Mucosa of rectum (tissue), 2 donors: ENCODE measurements at regions not wholly inside any gene's neighbourhood (a gene's known extent, or its start where the extent isn't known, plus 50 kb on each side); places are given as distances from the start of the nearest gene placed in this dataset.

Experiments used
- H3K27ac ChIP-seq, 2 donors: one replicate each; pipeline ENCODE4 v1.7.0; 2013; ENCODE audit warnings: inconsistent platforms in 2 of 2, low read depth in 2 of 2, low read length in 2 of 2
- H3K27me3 ChIP-seq, 2 donors: one replicate each; pipeline ENCODE4 v1.7.0; 2013; ENCODE audit warnings: low read length in 2 of 2; ENCODE audit not compliant: control insufficient read depth in 2 of 2, insufficient read depth in 2 of 2
- H3K36me3 ChIP-seq, 2 donors: one replicate each; pipeline ENCODE4 v1.7.0; 2013; ENCODE audit warnings: low read length in 2 of 2; ENCODE audit not compliant: control insufficient read depth in 2 of 2, insufficient read depth in 2 of 2
- H3K4me1 ChIP-seq, 2 donors: one replicate each; pipeline ENCODE4 v1.7.0; 2013; ENCODE audit warnings: low read length in 2 of 2, mild to moderate bottlenecking in 1 of 2; ENCODE audit not compliant: control insufficient read depth in 2 of 2, insufficient read depth in 2 of 2
- H3K4me3 ChIP-seq, 2 donors: one replicate each; pipeline ENCODE4 v1.7.0; 2013; ENCODE audit warnings: low read length in 2 of 2
- H3K9ac ChIP-seq, 2 donors: one replicate each; pipeline ENCODE4 v1.7.0; 2013; ENCODE audit warnings: low read length in 2 of 2, low read depth in 1 of 2, mild to moderate bottlenecking in 1 of 2
- H3K9me3 ChIP-seq, 2 donors: one replicate each; pipeline ENCODE4 v1.7.0; 2013; ENCODE audit warnings: low read length in 2 of 2; ENCODE audit not compliant: control insufficient read depth in 2 of 2
- donor health status: healthy.
- donor health status: Normal muscosa, but diverticular disease.

GRCh38 chr2:57509189-57509588 is 537.4 kb upstream of the VRK2 start:
- Histone ChIP-seq H3K9ac (no peak overlapping the region), H3K9me3 (no peaks in the 10 kb centered on the region), H3K27ac (no peak overlapping the region), H3K4me1 (no peaks in the 10 kb centered on the region), H3K4me3 (no peak overlapping the region), H3K27me3 (no peaks in the 10 kb centered on the region), H3K36me3 (no peaks in the 10 kb centered on the region)

DNA sequence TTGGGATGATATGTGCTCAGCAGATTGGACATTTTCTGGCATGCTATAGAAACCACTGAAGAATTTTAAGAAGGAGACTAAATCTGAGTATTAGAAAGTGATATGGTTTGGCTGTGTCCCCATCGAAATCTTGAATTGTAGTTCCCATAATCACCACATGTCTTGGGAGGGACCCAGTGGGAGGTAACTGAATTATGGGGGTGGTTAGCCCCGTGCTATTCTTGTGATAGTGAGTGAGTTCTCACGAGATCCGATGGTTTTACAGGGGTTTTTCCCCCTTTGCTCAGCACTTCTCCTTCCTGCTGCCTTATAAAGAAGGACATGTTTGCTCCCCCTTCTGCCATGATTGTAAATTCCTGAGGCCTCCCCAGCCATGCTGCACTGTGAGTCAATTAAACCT is 535.9 kb upstream of the VRK2 start:
- Histone ChIP-seq H3K4me3 (no peak overlapping the region), H3K27ac (no peak overlapping the region), H3K36me3 (no peaks in the 10 kb centered on the region), H3K4me1 (no peaks in the 10 kb centered on the region), H3K9ac (no peak overlapping the region), H3K9me3 (no peaks in the 10 kb centered on the region), H3K27me3 (no peaks in the 10 kb centered on the region)

GRCh38 chr2:57515366-57515765 is 531.2 kb upstream of the VRK2 start:
- no peaks in the 10 kb centered on the region for H3K36me3 ChIP-seq
- no peaks in the 10 kb centered on the region for H3K9me3 ChIP-seq
- no peak overlapping the region for H3K27ac ChIP-seq
- no peak overlapping the region for H3K4me3 ChIP-seq
- H3K27me3 ChIP-seq, result no peaks in the 10 kb centered on the region
- H3K9ac ChIP-seq, result no peak overlapping the region
- no peaks in the 10 kb centered on the region for H3K4me1 ChIP-seq

- Histone ChIP-seq H3K4me3 (no peak overlapping the region), H3K9me3 (no peaks in the 10 kb centered on the region), H3K36me3 (no peaks in the 10 kb centered on the region), H3K27ac (no peak overlapping the region), H3K9ac (no peak overlapping the region), H3K4me1 (no peaks in the 10 kb centered on the region), H3K27me3 (no peaks in the 10 kb centered on the region)
Observed at GRCh38 chr2:57516698-57517340, 529.8 kb upstream of the VRK2 start.

DNA sequence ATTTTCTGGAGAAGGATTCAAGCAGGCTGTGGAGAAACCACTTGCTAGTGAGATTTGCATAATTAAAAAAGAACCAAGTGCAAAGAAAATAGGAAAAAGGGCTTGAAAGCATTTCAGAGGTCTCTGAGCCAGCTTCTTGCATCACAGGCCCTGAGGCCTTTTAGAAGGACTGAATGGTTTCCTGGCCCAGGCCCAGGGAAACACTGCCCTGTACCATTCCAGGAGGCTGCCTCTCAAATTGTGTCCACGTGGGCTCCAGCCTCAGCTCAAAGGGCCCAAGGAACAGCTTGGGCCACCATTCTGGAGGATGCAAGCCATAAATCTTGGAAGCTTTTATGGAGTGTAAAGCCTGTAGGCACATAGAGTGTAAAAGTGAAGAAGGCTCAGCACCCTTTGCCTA is 523.3 kb upstream of the VRK2 start:
- no peak overlapping the region for H3K4me3 ChIP-seq
- peaks cover 0 to 2% of the 10 kb centered on the region in 2 donors for H3K9me3 ChIP-seq
- no peaks in the 10 kb centered on the region for H3K27me3 ChIP-seq
- H3K27ac ChIP-seq, result no peak overlapping the region
- no peaks in the 10 kb centered on the region for H3K4me1 ChIP-seq
- no peaks in the 10 kb centered on the region for H3K36me3 ChIP-seq
- H3K9ac ChIP-seq, result no peak overlapping the region

- no peaks in the 10 kb centered on the region for H3K36me3 ChIP-seq
- peaks cover 0 to 2% of the 10 kb centered on the region in 2 donors for H3K9me3 ChIP-seq
- no peaks in the 10 kb centered on the region for H3K4me1 ChIP-seq
- H3K27ac ChIP-seq, result no peak overlapping the region
- H3K27me3 ChIP-seq, result no peaks in the 10 kb centered on the region
- no peak overlapping the region for H3K9ac ChIP-seq
- H3K4me3 ChIP-seq, result no peak overlapping the region
Observed at GRCh38 chr2:57527685-57528084, 518.9 kb upstream of the VRK2 start.

DNA sequence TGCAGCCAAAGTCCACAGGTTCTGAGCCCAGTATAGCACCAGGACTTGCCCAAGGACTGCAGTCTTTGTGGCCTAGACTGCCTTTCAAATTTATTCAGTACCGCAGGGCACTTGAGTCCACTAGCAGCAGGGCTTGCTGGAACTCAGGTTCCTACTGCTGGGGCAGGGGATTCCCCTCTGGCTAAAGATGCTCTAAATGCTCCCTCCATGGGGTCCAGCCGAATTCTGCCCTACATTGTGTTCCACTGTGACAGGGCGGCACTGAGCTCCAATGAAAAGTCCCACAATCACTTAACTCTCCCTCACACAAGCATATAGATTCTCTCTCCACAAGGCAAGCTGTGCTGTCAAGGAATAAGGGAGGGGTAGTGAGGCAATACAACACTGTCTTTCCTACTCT is 518.1 kb upstream of the VRK2 start:
- Histone ChIP-seq H3K9me3 (no peaks in the 10 kb centered on the region), H3K4me1 (no peaks in the 10 kb centered on the region), H3K4me3 (no peak overlapping the region), H3K27me3 (no peaks in the 10 kb centered on the region), H3K27ac (no peak overlapping the region), H3K9ac (no peak overlapping the region), H3K36me3 (no peaks in the 10 kb centered on the region)

- Histone ChIP-seq H3K9ac (no peak overlapping the region), H3K27me3 (no peaks in the 10 kb centered on the region), H3K36me3 (no peaks in the 10 kb centered on the region), H3K9me3 (no peaks in the 10 kb centered on the region), H3K4me3 (no peak overlapping the region), H3K27ac (no peak overlapping the region), H3K4me1 (no peaks in the 10 kb centered on the region)
Observed at GRCh38 chr2:57534358-57534757, 512.2 kb upstream of the VRK2 start.

DNA sequence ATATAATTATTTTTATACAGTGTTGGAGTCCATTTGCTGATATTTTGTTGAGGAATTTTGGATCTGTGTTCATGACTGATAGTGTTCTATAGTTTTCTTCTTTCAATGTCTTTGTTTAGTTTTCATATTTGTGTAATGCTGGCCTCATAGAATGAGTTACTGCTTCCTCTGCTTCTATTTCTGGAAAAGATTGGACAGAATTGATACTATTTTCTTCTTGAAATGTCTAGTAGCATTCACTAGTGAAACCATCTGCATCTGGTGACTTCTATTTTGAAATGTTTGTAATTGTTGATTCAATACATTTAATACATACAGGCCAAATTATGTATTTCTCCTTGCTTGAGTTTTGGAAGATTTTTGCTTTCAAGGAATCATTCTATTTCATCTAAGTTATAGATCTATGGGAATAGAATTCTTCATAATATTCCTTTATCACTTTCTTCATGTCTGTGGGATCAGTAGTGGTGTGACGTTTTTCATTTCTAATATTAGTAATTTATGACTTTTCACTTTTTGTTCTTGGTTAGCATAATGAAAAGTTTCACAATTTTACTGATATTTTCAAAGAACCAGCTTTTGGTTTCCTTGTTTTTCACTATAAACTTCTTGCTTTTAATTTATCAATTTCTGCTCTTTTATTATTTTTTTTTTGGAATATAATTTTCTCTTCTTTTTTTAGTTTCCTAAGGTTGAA is 509.9 kb upstream of the VRK2 start:
- no peak overlapping the region for H3K4me3 ChIP-seq
- no peaks in the 10 kb centered on the region for H3K27me3 ChIP-seq
- no peaks in the 10 kb centered on the region for H3K36me3 ChIP-seq
- no peaks in the 10 kb centered on the region for H3K9me3 ChIP-seq
- no peak overlapping the region for H3K27ac ChIP-seq
- H3K4me1 ChIP-seq, result no peaks in the 10 kb centered on the region
- no peak overlapping the region for H3K9ac ChIP-seq

DNA sequence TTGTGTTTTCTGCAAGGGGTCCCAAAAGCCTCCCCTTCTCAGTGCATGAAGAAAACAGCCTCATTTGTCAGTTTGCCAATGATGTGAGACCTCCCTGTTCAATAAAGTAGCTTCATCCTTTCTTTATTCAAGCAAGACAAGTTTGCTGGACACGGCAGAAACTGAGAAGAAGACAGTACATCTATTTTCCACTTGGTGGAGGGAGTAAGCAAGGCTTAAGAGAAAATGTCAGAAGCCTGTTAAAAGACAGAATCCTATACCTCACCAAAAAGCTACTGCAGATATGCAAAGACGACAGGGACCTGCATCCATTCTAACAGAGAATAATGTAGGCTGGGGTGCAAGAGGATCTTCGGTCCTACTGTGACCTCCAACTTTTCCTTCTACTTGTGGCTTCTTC is 506.8 kb upstream of the VRK2 start:
- H3K4me3 ChIP-seq, result no peak overlapping the region
- no peaks in the 10 kb centered on the region for H3K4me1 ChIP-seq

More for the DNA sequence above, 506.8 kb upstream of the VRK2 start:
- no peak overlapping the region for H3K9ac ChIP-seq
- no peaks in the 10 kb centered on the region for H3K9me3 ChIP-seq
- no peak overlapping the region for H3K27ac ChIP-seq
- no peaks in the 10 kb centered on the region for H3K27me3 ChIP-seq
- no peaks in the 10 kb centered on the region for H3K36me3 ChIP-seq
